Stimulated activated CD4-positive, alpha-beta T cell treated with anti-CD3 and anti-CD28 coated beads, Interleukin-4, amount 100 ng/mL, for 24 hours (primary cell): ENCODE measurements at regions not wholly inside any gene's neighbourhood (a gene's known extent, or its start where the extent isn't known, plus 50 kb on each side); places are given as distances from the start of the nearest gene placed in this dataset.

Source experiments
- DNase-seq: peaks from one replicate; pipeline ENCODE4 v3.0.0-alpha.2; 2020

DNA sequence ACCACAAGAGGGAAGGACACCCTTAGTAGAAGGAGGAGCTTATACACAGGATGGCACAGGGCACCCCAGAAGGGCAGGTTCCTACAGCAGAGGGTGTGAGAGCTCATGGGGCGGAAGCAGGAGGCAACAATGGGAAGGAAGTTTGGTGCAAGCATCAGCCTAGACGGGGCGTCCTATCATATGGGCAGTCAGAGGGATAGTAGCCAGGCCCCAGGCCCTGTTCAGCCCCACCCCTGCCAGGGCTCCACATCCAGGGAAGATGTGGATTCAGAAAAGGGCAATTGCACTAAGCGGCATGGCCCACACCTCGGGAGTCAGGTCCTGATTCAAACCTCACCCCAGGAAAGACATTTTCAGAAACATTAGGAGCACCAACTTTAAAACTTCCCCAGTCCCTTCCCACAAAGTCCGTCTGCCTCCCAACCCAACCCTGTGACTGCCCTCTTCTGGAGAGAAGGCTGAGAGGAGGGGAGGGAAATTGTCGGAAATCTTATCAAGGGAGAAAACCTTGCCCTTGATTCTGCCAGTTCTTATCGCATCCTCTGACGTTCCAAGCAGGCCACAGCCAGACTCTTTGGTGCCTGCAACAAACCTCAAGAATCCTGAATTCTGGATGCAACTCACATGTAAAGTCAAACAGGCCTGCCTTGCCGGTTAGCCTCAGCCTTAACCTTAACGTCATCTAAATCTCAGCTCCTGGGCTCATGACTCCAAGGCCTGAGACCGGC, 198.8 kb upstream of the CDH5 start:
- DNase-seq: no peak

DNA sequence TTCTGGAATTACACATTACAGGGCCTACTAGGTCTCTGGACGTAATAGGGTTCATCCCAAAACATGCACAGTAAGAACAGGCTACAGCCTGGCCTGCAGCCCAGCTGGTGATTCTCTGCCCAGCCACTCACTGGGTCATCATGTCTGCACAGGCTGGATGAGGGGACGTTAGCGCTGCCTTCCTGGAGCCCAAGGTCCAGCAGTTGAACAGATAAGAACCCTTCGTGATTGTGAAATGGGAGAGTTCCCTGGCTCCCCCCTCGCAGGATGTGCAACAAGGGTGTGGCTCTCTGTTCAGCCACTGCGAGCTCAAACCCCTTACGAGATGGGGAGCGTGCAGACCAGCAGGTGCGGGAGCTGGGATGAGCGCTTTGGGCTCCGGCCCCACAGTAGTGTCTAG, 200.0 kb upstream of the CDH5 start:
- no peak for DNase-seq

DNA sequence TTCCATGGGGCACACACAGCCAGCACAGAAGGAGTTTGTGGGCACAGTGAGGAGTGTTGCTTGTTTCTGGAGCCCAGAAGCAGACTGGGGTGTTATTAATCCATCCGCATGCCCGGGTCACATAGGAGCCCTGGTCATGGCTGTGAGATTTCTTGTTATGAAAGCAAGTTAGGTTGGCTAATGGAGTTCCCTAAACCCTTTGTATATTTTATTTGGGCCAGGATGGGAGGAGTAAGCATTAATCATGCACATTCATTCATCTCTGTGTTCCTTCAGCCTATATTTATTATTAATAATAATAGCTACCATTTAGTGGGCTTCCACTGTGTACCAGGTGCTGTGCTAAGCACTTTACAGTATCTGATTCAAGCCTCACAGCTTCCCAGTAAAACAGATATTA, 200.6 kb upstream of the CDH5 start:
- no peak for DNase-seq

DNA sequence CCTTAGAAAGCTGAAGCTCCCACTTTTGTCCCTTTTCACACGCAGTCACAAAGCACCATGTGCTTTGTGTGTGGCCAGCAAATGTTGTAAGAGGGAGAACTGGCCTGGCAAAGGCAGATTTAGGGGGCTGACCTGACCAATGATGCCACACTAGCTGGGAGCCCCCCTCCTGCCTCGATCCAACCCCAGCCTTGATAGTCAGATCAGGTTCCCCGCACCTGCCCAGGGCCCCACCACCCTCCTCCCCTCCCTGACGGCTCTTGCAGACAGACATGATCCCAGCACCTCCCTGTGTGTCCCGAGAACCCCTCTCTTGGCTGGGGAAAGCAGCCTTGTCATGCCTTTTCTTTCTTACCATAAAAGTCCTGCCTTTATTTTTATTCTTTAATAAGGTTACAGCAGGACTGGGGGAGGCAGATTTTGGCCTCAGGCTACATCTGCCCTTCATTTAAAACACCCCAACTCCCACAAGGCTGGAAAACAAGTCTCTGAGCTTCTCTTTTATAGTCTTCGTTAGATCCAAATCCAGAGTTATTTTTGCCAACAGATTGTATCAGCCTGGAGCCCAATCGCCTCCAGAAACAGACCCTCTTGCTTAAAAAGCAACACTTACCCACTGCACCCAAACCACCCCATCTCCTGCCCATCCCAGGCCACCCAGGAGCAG, 201.8 kb upstream of the CDH5 start:
- no peak for DNase-seq

DNA sequence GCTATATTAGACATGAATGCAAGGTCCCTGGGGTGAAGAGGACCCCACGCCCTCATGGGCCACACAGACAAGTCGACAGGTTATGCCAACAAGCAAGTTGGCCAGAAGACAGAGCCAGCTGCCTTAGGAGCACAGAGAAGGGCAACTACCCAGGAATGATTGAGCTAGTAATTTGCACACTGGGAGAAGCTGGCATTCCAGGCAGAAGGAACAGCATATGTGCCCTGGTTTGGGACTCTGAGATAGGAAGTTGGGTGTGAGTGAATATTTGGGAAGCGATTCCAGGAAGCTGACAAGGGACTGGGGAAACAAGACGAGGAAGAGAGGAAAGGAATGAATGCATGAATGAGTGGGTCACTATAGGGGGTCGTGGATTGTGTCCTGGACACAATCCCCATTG, 203.7 kb upstream of the CDH5 start:
- DNase-seq: no peak

DNA sequence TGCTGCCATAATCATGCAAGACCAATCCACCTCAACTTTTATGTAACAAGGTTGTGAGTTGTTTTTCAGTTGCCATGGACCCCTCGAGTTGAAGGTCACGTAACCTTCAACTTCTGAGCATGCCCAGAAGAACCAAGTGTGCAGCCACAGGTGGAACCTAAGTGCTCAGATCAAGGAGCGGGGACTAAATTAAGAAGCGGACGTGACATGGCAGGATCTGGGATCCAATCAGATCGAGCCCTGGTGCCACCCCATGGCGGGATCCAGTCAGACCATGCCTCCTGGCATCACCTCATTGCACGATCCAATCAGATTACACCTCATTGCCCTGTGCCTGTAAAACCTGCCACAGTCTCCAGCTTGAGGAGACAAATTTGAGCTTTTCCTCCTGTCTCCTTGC, 204.5 kb upstream of the CDH5 start:
- DNase-seq: no peak

DNA sequence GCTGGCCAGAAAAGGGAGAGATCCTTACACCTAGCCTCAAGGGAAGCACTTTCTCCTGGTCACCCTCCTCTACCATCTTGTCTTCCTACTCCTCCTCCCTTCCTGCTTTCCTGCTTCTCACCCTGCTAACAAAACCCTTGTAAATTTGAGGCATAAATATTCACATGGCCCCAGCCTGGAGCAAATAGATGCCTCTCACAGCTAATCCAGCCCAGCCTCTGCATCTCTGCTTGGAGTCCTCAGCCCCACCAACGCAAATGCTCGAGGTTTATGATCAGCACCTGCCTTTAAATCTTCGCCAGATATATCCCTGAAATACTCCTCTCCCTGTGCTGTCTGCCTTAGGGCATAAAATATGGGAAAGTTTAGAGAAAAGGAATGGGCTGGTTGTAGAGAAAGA, 205.2 kb upstream of the CDH5 start:
- DNase-seq: no peak

DNA sequence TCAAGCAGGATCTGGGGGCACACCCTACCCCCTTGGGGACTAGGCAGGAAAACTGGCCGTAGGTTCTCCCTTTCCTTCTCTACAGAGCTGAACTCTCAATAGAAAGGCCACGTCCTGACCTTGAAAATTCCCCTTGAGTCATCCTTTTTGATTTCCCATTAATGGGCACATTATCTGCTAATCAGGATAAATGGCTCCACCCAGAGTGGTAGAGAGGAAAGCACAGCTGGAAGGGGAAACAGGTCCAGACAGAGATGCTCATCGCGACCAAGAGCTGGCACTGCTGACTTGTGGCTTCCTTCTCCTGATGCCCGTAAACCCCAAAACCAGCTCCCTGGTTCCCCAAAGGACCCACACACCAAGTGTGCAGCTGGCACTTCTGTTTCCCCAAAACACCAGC, 206.5 kb upstream of the CDH5 start:
- DNase-seq: no peak

DNA sequence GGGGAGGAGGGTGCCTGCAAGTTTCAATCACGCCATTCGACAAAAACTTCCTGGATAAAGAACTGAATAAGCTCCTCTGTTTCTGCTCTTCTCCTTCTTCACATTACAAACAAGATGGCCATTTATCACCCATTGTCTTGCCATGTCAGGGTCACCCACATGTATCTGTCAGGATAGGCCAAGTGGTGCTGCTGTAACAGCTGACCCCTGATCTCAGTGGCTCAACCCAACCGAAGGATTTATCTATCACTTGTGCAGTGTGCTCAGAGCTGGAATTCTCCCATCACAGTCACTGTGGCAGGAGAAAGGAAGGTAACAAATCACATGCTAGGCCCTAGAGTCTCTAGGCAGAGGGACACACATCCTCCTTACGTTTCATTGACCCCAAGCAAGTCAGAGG, 210.0 kb upstream of the CDH5 start:
- no peak for DNase-seq

DNA sequence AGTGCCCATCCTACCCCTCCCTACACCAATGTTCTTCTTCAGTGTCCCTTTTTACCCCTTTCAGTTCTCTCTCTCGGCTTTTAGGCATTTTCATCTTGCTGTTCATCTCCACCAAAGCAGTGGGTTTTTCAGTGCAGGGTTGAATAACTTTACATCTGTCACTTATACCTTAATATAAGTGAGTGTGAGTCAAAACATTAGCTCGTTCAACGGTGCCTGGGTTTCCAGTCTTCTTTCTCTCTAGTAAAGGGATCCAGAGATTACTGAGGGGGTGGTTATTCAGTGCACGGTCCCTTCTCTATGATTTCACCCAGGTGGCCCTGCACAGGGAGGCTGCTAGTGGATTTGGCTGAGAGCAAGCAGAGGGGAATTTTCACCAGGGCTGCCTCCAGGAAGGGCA, 210.6 kb upstream of the CDH5 start:
- DNase-seq: no peak

DNA sequence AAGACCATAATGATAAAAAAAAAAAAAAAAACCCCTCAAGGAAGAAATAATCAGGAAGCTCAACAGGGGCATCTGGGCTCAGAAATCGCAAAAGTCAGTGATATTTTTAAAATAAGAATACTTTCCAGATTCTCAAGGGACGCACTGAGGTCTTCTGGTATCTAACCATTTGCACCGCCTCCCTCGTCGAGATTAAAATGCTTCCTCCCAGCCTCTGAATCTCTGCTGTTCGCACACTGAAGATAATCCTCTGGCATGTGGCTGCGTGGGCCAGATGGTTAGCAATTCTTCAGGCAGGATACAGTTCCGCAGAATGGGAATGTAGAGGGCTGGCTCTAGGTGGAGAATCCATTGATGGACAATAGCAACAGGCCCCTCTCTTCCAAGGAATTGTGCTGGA, 211.7 kb upstream of the CDH5 start:
- no peak for DNase-seq

DNA sequence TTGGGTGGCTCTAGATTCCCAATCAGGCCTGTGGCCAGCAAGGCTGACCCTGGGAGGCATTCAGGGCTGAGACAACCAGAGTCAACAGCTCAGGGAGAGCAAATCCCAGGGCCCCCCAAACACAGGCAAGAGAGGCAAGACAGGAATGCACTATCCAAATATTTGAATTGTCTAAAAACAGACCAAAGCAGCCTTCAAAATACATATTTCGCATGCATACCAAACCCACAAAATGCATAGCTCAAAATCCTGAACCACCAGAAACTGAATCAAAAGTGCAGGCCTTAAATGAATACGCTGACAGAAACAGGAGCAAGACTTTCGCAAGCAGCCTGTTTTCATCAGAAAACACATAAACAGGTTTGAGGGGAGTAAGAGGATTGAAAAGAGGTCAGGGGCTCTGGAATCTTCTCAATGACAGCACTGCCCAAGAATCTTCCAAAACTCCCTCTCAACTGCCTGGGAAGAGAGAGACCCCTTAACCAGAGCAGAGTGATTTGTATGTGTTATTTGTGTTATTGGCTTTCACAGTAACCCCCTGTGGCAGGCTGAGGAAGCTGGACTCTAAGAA, 213.6 kb upstream of the CDH5 start:
- DNase-seq: no peak

DNA sequence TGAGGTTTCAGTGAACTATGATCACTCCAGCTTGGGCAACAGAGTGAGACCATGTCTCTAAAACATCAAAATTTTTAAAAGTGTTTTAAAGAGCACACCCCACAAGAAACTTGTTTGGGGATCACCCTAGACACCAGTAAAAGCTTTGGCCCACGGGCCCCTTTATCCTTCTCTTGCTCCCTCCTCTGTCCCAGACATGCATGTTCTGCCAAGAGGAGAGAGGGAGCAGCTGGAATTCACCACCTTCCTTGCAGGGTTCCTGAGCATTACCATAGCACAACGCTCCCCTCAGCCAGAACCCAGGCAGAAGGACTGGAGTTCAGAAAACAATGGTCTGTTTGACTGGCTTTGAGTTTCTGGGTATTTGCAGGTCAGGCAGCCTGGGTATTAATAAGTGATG, 214.3 kb upstream of the CDH5 start:
- DNase-seq: no peak

DNA sequence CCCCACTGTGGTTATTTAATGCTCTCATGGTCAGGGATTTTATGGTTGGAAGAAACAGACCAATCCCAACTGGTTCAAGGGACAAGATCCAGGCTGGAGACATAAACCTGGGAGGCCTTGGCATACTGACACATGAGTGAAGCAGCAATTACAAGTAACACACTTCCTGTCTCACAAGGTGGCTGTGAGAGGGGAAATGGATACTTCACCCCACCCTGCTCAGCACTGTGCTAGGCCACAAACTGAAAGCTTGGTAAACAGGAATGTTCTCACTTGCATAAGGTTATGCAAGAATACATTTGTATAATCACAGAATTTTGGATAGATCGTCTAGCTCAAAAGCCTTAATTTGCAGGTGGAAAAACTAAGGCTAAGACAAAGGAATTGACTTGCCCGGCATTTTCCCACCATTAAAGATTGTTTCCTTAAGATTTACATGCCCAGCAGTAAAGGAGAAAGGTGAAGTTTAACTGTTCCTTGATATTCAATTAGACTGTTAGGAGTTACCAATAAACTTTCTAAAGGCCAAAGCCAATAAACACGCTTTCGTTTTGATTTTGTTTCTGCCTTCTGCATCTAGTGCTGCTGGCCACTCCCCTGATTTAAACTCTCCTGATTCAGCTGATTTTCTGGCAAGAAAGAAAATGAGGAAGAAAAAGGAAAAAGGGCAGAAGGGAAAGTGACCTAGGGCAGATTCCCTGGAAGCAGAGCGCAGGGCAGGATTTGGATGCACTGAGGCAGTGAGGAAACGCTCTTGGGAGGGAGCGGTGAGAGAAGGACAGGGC, 215.6 kb upstream of the CDH5 start:
- DNase-seq: no peak

DNA sequence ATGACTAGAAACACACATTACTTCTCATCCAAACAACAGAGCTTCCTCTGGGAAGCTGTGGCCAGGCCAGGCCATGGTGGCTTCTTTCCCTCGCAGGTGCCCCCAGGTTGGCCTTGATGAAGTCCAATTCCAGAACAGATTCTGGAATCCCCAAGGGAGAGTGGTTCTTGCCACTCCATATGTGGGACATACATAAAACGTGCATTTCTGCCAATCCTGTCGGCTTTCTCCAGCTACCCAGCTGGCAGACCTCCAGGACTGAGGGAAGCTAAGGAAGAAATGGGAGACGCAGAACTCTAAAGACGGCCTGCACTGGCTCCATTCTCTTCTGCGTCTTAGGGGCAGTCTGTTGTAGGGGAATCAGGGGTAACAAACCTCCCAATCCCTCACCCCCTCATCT, 219.2 kb upstream of the CDH5 start:
- no peak for DNase-seq

DNA sequence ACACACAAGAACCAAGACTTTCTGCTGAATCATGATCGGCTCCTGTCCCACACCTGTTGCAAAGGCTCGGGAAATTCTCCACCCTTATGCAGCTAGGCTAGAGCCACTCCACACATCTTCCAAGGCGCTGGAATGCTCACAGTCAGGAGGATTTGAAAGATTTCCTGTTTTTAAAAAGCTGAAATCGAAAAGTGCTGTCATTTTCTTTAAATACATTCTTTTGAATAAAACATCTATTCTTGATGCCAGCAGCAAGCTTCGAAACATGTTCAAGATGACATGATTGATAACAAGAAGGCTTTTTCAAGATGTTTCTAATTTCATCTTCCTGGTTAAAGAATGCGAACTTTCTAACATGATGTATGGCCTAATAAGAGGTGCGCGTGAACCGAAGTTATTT, 219.7 kb upstream of the CDH5 start:
- no peak for DNase-seq

DNA sequence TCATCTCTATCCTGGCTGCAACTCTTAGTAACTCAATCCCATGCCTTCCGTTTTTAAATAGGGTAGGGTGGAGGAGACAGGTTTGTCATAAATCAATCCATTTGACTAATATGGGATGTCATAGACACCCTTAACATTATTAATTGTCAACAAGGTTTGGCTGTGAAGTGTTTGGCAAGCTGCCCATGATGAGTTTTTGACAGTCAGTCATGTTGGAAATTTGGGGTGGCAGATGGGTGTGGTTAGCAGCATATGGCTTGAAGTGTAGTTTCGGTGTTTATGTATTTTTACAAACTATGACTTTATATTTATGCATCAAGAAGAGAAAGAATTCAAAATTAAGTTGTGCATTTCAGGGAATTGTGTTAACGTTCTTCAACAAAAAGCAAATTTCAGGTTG, 221.8 kb upstream of the CDH5 start:
- no peak for DNase-seq

DNA sequence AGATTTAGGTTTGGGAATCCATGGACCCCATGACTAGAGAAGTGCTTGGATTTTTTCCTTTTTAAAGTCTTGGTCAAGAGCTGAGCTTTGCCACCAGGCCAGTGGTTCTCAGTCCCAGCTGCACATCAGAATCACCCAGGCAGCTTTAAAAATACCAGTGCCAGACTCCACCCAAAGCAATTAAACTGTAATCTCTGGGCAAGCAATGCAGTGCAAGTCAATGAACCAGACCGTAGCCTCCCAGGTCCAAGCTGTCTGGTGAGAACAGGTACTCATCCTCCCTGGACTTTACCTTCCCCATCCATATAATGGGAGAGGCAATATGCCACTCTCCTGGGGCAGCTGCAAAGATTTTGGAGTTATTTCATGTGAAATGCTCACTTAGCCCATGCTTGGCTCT, 223.1 kb upstream of the CDH5 start:
- no peak for DNase-seq

DNA sequence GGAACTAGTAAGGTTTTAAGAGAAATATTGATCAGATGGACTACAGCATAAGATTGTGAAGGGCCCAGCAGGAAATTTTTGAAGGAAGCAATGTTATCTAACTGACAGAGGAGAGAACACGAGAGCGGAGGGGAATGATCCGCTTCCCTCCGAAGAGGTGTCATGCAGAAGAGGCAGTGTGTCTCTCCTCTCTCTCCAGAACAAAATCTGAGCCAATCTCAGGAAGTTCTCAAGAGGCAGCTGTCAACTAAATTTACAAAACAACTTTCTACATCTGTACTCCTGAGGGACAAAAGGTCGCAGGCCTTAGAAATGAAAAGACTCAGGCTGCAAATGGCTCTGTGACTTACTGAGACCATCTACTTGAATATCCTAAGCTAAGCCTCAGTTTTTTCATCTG, 224.6 kb upstream of the CDH5 start:
- no peak for DNase-seq

DNA sequence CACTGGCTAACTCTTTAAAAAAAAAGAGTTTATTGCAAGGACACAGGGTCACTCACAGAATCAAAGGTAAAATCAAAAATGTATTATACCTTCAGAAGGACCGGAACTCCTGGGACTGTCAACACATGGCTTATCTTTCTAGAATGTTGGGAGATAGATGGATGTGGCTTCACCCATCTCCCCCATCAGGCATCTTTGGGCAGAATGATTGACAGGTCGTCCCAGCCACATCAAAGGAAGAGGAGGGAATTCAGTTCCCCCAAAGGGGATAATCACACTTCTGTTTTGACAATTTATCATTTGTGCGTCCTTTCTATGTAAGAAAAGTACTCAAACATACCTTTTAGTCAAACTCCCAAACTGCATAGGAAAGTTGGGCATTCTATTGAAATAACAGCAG, 228.6 kb upstream of the CDH5 start:
- no peak for DNase-seq

DNA sequence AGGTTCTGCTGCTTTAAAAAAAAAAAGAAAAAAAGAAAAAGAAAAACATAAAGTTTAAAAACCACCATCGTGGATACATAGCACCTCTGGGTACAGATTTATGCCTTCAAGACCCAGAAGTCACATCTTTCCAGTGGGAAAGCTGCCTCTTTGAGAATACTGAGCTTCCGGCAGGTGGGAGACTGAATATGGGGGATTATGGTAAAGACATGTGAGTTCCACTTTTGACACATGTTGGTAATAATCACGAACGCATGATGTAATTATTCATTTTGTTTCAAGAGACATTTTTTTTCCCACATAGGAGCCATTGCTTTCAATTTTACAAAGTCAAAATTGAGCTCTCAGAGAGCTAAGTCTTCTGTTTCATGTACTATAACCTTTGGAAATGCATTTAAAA, 229.7 kb upstream of the CDH5 start:
- DNase-seq: no peak

DNA sequence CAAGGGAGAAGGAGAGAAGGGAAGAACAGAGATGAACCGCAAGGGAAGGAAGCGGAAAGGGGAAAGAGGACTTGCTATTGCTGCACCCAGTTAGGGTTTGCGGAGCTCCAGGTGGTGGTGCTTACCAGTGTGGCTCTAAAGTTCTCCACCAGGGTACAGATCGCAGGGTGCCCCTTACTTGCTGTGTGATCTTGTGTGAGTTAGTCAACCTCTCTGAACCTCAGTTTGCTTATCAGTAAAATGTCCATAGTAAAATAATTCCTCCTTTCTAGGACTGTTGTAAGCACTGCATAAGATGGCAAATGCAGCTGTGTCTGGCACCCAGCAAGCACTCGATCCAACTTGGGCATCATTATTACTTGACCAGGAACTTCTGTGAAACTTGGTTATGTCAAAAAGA, 230.7 kb upstream of the CDH5 start:
- no peak for DNase-seq

DNA sequence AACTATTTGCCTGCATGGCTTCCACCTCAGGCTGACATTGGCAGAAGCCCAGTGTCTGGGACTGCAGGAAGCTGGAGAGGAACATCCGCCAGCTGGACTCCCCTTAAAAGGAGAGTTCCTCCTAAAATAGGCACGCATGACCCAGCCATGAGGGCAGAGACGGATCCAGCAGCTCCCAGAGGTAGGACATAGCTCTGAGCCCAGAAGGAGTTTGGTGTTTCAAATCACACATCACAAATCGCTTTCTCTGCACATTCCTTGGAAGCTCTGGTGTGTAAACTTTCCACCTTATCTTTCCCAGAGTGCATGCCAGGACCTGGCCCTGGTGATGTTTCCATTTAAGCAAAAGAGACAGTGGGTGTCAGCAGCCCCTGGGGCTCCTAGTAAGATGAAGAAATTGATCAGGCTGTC, 231.1 kb upstream of the CDH5 start:
- no peak for DNase-seq

DNA sequence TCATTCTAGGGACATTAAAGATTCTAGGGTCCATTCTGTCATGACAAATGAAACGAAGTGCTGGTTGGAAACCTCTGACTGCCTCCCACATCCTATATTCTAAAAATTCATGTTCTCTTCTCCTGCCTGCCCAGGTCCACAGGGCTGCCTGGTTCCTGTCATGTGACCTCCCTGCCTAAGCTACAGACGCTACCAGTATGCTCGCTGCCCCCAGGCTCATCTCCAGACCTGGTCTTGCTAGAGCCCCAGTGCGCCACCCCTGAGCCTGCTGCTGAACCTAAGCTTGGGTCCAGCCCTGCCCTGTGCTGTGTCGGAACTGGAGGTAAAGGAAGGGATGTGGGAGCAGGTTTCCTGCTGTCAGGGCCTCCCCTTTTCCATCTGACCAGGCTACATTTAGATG, 231.6 kb upstream of the CDH5 start:
- DNase-seq: no peak
